H1 (cell line): ENCODE measurements at regions not wholly inside any gene's neighbourhood (a gene's known extent, or its start where the extent isn't known, plus 50 kb on each side); places are given as distances from the start of the nearest gene placed in this dataset.
"Not testable (repeated sequence)": the region's sequence is repeated elsewhere in the genome, so short reads cannot be mapped to it uniquely, and the experiment has no call there.

Source experiments
- CTCF ChIA-PET: fragments of 300-600 bp; sonication (Branson Sonifier 250); formaldehyde crosslinking; loops from one replicate; lab custom pipeline; 2021; ENCODE audit not compliant: partially characterized antibody; lab: Charles Lee
- POLR2A ChIA-PET: fragments of 300-600 bp; sonication (Branson Sonifier 250); formaldehyde crosslinking; loops from one replicate; lab custom pipeline; 2021; ENCODE audit warnings: inconsistent platforms; ENCODE audit not compliant: partially characterized antibody; lab: Charles Lee
- DNase-seq, 2 experiments: peaks; one replicate each; pipeline versions ENCODE4 v3.0.0 to v3.0.0-alpha.2; 2010 to 2022; ENCODE audit warnings: low spot score in 2 of 2, low read depth in 1 of 2, mixed read lengths in 1 of 2
- FAIRE-seq: peaks from 2 replicates; lab custom pipeline; 2011; peaks lifted over from hg19 to GRCh38; lab: Jason Lieb, UNC
- H2AFZ ChIP-seq: 2 replicates; pipeline ENCODE4 v1.8.1; 2012; ENCODE audit warnings: low read length, inconsistent platforms
- H2AK5ac ChIP-seq: 2 replicates; pipeline ENCODE4 v1.6.1; 2013; ENCODE audit warnings: low read depth, low read length
- H2BK120ac ChIP-seq: replicated peaks from 2 replicates; pipeline ENCODE3; 2013; ENCODE audit warnings: low read depth, low read length, inconsistent platforms
- H2BK12ac ChIP-seq: 2 replicates; pipeline ENCODE4 v1.6.1; 2013; ENCODE audit warnings: low read depth, low read length
- H2BK15ac ChIP-seq: 2 replicates; pipeline ENCODE4 v1.6.1; 2013; ENCODE audit warnings: low read length
- H2BK20ac ChIP-seq: 2 replicates; pipeline ENCODE4 v1.6.1; 2013; ENCODE audit warnings: low read length
- H2BK5ac ChIP-seq: 2 replicates; pipeline ENCODE4 v1.6.1; 2013; ENCODE audit warnings: low read depth, low read length
- H3K14ac ChIP-seq: 2 replicates; pipeline ENCODE4 v1.6.1; 2013; ENCODE audit warnings: inconsistent platforms; ENCODE audit not compliant: insufficient read length
- H3K18ac ChIP-seq: 2 replicates; pipeline ENCODE4 v1.6.1; 2013; ENCODE audit warnings: low read length; ENCODE audit errors: extremely low read depth
- H3K23ac ChIP-seq: 2 replicates; pipeline ENCODE4 v1.6.1; 2013; ENCODE audit warnings: inconsistent platforms; ENCODE audit not compliant: insufficient read length
- H3K23me2 ChIP-seq: 2 replicates; pipeline ENCODE4 v1.6.1; 2013; ENCODE audit warnings: low read depth, low read length
- H3K27ac ChIP-seq: 2 replicates; pipeline ENCODE4 v1.6.1; 2011; ENCODE audit warnings: low read depth, low read length, inconsistent platforms
- H3K27me3 ChIP-seq, 4 experiments: replicated peaks in 1 of 4; 1 replicate in 1 of 4; 2 replicates in 3 of 4; pipeline versions ENCODE4 v1.6.1 to v1.8.1; 2011 to 2013; ENCODE audit warnings: low read length in 3 of 4, mild to moderate bottlenecking in 3 of 4, inconsistent platforms in 2 of 4, mixed read lengths in 2 of 4, moderate library complexity in 1 of 4; ENCODE audit not compliant: control insufficient read depth in 3 of 4, insufficient read depth in 3 of 4; ENCODE audit errors: extremely low read depth in 1 of 4
- H3K36me3 ChIP-seq, 4 experiments: 2 replicates each; pipeline versions ENCODE4 v1.6.1 to v1.8.1; 2011 to 2013; ENCODE audit warnings: mild to moderate bottlenecking in 4 of 4, low read length in 3 of 4, moderate library complexity in 2 of 4, control low read depth in 1 of 4, inconsistent platforms in 1 of 4; ENCODE audit not compliant: insufficient read depth in 4 of 4, control insufficient read depth in 2 of 4
- H3K4ac ChIP-seq: replicated peaks from 2 replicates; pipeline ENCODE3; 2013; ENCODE audit warnings: low read length, low read depth, mixed read lengths, inconsistent platforms; ENCODE audit not compliant: insufficient read length
- H3K4me1 ChIP-seq, 4 experiments: replicated peaks in 1 of 4; 1 replicate in 1 of 4; 2 replicates in 3 of 4; pipeline versions ENCODE4 v1.6.1 to v1.8.1; 2011 to 2013; ENCODE audit warnings: low read length in 3 of 4, inconsistent platforms in 2 of 4, mixed read lengths in 1 of 4; ENCODE audit not compliant: insufficient read depth in 4 of 4, control insufficient read depth in 3 of 4
- H3K4me2 ChIP-seq, 2 experiments: 2 replicates each; pipeline versions ENCODE4 v1.6.1 to v1.8.1; 2011 to 2013; ENCODE audit warnings: low read depth in 2 of 2, low read length in 2 of 2, control low read depth in 1 of 2, inconsistent platforms in 1 of 2, mild to moderate bottlenecking in 1 of 2; ENCODE audit not compliant: insufficient read depth in 1 of 2
- H3K4me3 ChIP-seq, 4 experiments: fragments of 200-600, 300-600 bp in 1 of 4; sonication (generic), shearing (Covaris generic), sonication (Bioruptor Twin) in 1 of 4; 2 replicates each; pipeline versions ENCODE4 v1.5.1 to v1.8.1; 2011 to 2016; ENCODE audit warnings: low read length in 4 of 4, low read depth in 3 of 4, control low read depth in 2 of 4, inconsistent platforms in 2 of 4, mild to moderate bottlenecking in 2 of 4, mixed read lengths in 1 of 4, moderate library complexity in 1 of 4; ENCODE audit not compliant: insufficient read depth in 2 of 4; ENCODE audit errors: extremely low read depth in 1 of 4
- H3K56ac ChIP-seq: replicated peaks from 2 replicates; pipeline ENCODE3; 2013; ENCODE audit warnings: low read depth, mild to moderate bottlenecking, mixed read lengths, low read length, inconsistent platforms; ENCODE audit not compliant: insufficient read length
- H3K79me1 ChIP-seq: 2 replicates; pipeline ENCODE4 v1.6.1; 2013; ENCODE audit warnings: low read depth, low read length, control low read depth
- H3K79me2 ChIP-seq, 2 experiments: 2 replicates each; pipeline versions ENCODE4 v1.6.1 to v1.8.1; 2012 to 2013; ENCODE audit warnings: low read length in 2 of 2, mild to moderate bottlenecking in 2 of 2, inconsistent platforms in 1 of 2; ENCODE audit not compliant: insufficient read depth in 2 of 2, control insufficient read depth in 1 of 2
- H3K9ac ChIP-seq, 4 experiments: replicated peaks in 1 of 4; 1 replicate in 1 of 4; 2 replicates in 3 of 4; pipeline versions ENCODE4 v1.6.1 to v1.8.1; 2011 to 2013; ENCODE audit warnings: low read depth in 3 of 4, low read length in 3 of 4, control low read depth in 2 of 4, mild to moderate bottlenecking in 2 of 4, moderate library complexity in 2 of 4, inconsistent platforms in 1 of 4; ENCODE audit errors: extremely low read depth in 1 of 4
- H3K9me3 ChIP-seq, 2 experiments: 2 replicates each; pipeline versions ENCODE4 v1.6.1 to v1.8.1; 2012 to 2013; ENCODE audit warnings: mild to moderate bottlenecking in 2 of 2, moderate library complexity in 2 of 2, control low read depth in 1 of 2, inconsistent platforms in 1 of 2, low read depth in 1 of 2, low read length in 1 of 2, mixed read lengths in 1 of 2; ENCODE audit not compliant: insufficient read depth in 2 of 2
- H4K20me1 ChIP-seq, 2 experiments: replicated peaks in 1 of 2; 2 replicates each; pipeline versions ENCODE3 to v1.8.1; 2011 to 2013; ENCODE audit warnings: inconsistent platforms in 2 of 2, low read length in 2 of 2, mild to moderate bottlenecking in 1 of 2; ENCODE audit not compliant: insufficient read depth in 2 of 2, control insufficient read depth in 1 of 2
- H4K5ac ChIP-seq: 2 replicates; pipeline ENCODE4 v1.6.1; 2013; ENCODE audit warnings: low read length, low read depth, mixed read lengths, inconsistent platforms; ENCODE audit not compliant: insufficient read length
- H4K8ac ChIP-seq: 2 replicates; pipeline ENCODE4 v1.8.0; 2013; ENCODE audit warnings: mild to moderate bottlenecking, moderate library complexity, low read length, inconsistent platforms; ENCODE audit not compliant: insufficient read depth; ENCODE audit errors: extremely low read depth
- H4K91ac ChIP-seq: replicated peaks from 2 replicates; pipeline ENCODE3; 2013; ENCODE audit warnings: low read length, mixed read lengths, inconsistent platforms; ENCODE audit not compliant: insufficient read length
- WGBS, 2 experiments: shearing (Covaris generic) in 1 of 2; methylation state at CpG; one replicate each; pipeline versions ENCODE4 v1.1.6 to v1.1.7; 2013 to 2015; ENCODE audit warnings: low lambda C conversion rate in 2 of 2, mixed read lengths in 2 of 2, inconsistent platforms in 1 of 2, low coverage in 1 of 2, missing lambda C conversion rate in 1 of 2; ENCODE audit not compliant: insufficient replicate concordance in 2 of 2, insufficient coverage in 1 of 2, insufficient read length in 1 of 2; ENCODE audit errors: extremely low coverage in 1 of 2, missing lambda C conversion rate in 1 of 2; 5-methylcytosine and 5-hydroxymethylcytosine counted together

- H3K4me3 ChIP-seq, H2BK12ac ChIP-seq, H3K14ac ChIP-seq, H4K5ac ChIP-seq, H3K27me3 ChIP-seq, H3K56ac ChIP-seq, H2AFZ ChIP-seq, H3K18ac ChIP-seq, H3K4me1 ChIP-seq, H3K36me3 ChIP-seq, CTCF ChIA-PET, H3K23me2 ChIP-seq, H3K4ac ChIP-seq, H3K23ac ChIP-seq, H4K91ac ChIP-seq, H2AK5ac ChIP-seq, H4K20me1 ChIP-seq, H2BK5ac ChIP-seq, H2BK15ac ChIP-seq, H4K8ac ChIP-seq, H3K4me2 ChIP-seq, H3K9me3 ChIP-seq, DNase-seq, POLR2A ChIA-PET, H2BK120ac ChIP-seq, H3K9ac ChIP-seq, H3K79me1 ChIP-seq, H3K27ac ChIP-seq, H2BK20ac ChIP-seq, H3K79me2 ChIP-seq: not testable (repeated sequence)
- peak; percentile 28 for FAIRE-seq
- whole genome bisulfite sequencing, 2 experiments = 90% methylated on average over 5 of the region's 5 CpGs; no CpG with 5 or more reads in 1 of the 2 experiments
These were observed 224.4 kb downstream of the EXOC5 start for GRCh38 chr14:57044101-57044973.
